ENCODE measurements at regions not wholly inside any gene's neighbourhood (a gene's known extent, or its start where the extent isn't known, plus 50 kb on each side); places are given as distances from the start of the nearest gene placed in this dataset.

DNA sequence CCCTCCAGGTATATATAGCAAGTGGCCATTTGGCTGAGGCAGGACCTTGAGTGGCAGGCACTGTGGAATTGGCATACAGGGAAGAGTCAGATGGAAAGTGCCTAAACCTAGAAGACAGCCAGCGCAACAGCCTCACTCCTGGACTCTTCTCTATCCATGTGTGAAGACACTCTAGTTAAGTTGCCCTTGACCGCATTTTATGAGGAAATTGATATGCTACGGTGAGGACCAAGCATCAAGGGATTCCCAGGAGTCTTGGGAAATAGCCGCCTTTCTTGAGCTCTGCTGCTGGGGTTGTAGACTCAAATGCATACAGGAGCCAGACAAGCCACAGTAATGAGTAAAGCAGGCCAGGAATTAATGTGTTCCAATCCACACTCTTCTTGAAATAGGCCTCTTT is 145.9 kb upstream of the KAZN start:
- Histone ChIP-seq H3K27ac (ENCODE audit: low read length) (no peak overlapping the region), H3K9me3 (no peaks in the 10 kb centered on the region), H3K4me3 (ENCODE audit: control insufficient read depth in 1 of 2, extremely low read depth in 1 of 2, low read length in 1 of 2) (no peak overlapping the region), H3K27me3 (replicated peaks in 1 of 2; ENCODE audit: control insufficient read depth in 2 of 2, extremely low read depth in 1 of 2, insufficient read depth in 2 of 2, low read length in 1 of 2) (peaks cover 0 to 2% of the 10 kb centered on the region in 2 experiments), H3K36me3 (ENCODE audit: control insufficient read depth in 2 of 2, extremely low read depth in 1 of 2, insufficient read depth in 1 of 2, low read length in 1 of 2) (no peaks in the 10 kb centered on the region), H3K4me1 (ENCODE audit: control insufficient read depth in 1 of 2, extremely low read depth in 1 of 2, insufficient read depth in 2 of 2, low read length in 2 of 2) (no peaks in the 10 kb centered on the region)
- 92% methylated on average over 4 of the region's 4 CpGs for WGBS (ENCODE audit: insufficient coverage)
- Mint-ChIP-seq H3K4me3 (no peak overlapping the region), H3K4me1 (no peaks in the 10 kb centered on the region), H3K9me3 (no peaks in the 10 kb centered on the region), H3K27ac (no peak overlapping the region), H3K36me3 (no peaks in the 10 kb centered on the region), H3K27me3 (peaks cover 4 to 9% of the 10 kb centered on the region in 2 donors)
- no peak for ATAC-seq (replicated peaks in 1 of 4)
- DNase-seq: no peak
- ChIA-PET CTCF (no interaction called here), POLR2A (no interaction called here)

DNA sequence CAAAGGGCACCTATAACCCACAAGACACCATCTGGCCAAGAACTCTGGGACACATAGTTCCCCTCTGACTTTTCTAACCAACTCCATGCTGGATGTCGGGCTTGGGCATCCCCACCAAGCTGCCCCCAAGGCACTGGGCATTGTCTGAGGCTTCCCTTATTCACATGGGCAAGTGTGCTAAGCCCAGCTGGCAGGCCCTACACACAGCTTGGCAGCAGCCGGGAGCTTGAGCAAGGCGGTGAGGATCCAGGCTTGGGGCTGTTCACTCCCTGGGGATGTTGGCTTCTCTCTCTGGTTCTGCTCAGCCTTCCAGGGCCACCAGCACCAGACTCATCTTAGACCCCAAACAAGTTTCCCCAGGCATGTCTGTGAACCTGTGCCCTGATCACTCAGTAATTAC is 138.3 kb upstream of the KAZN start:
- Mint-ChIP-seq H3K4me3 (no peak overlapping the region), H3K27me3 (peaks cover 4 to 9% of the 10 kb centered on the region in 2 donors), H3K9me3 (no peaks in the 10 kb centered on the region), H3K36me3 (no peaks in the 10 kb centered on the region), H3K27ac (no peak overlapping the region), H3K4me1 (no peaks in the 10 kb centered on the region)
- DNase-seq (no peak), ATAC-seq (replicated peaks in 1 of 4) (no peak)
- Histone ChIP-seq H3K9me3 (no peaks in the 10 kb centered on the region), H3K27ac (ENCODE audit: low read length) (no peak overlapping the region), H3K4me3 (ENCODE audit: control insufficient read depth in 1 of 2, extremely low read depth in 1 of 2, low read length in 1 of 2) (no peak overlapping the region), H3K27me3 (replicated peaks in 1 of 2; ENCODE audit: control insufficient read depth in 2 of 2, extremely low read depth in 1 of 2, insufficient read depth in 2 of 2, low read length in 1 of 2) (no peaks in the 10 kb centered on the region), H3K4me1 (ENCODE audit: control insufficient read depth in 1 of 2, extremely low read depth in 1 of 2, insufficient read depth in 2 of 2, low read length in 2 of 2) (no peaks in the 10 kb centered on the region), H3K36me3 (ENCODE audit: control insufficient read depth in 2 of 2, extremely low read depth in 1 of 2, insufficient read depth in 1 of 2, low read length in 1 of 2) (no peaks in the 10 kb centered on the region)
- ChIA-PET CTCF (no interaction called here), POLR2A (no interaction called here)
- 89% methylated on average over 3 of the region's 3 CpGs for WGBS (ENCODE audit: insufficient coverage)

DNA sequence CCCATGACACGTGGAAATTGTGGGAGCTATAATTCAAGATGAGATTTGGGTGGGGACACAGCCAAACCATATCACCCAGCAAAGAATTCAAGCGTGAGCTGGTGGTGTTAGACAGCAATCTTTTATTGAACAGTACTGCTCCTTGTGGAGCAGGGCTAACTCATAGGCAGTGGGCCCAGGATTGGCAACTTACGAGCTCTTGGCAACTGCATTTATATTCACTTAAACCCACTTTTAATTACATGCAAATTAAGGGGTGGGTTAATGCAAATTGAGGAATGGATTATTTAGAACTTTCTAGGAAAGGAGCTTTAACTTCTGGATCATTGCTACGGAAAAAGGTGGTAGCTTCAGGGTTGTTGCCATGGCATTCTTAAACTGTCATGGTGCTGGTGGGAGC is 135.6 kb upstream of the KAZN start:
- ChIA-PET CTCF (no interaction called here), POLR2A (no interaction called here)
- Mint-ChIP-seq H3K36me3 (no peaks in the 10 kb centered on the region), H3K27ac (no peak overlapping the region), H3K9me3 (no peaks in the 10 kb centered on the region), H3K4me3 (no peak overlapping the region), H3K4me1 (no peaks in the 10 kb centered on the region), H3K27me3 (peaks cover 4 to 9% of the 10 kb centered on the region in 2 donors)
- Histone ChIP-seq H3K4me3 (ENCODE audit: control insufficient read depth in 1 of 2, extremely low read depth in 1 of 2, low read length in 1 of 2) (no peak overlapping the region), H3K27ac (ENCODE audit: low read length) (no peak overlapping the region), H3K4me1 (ENCODE audit: control insufficient read depth in 1 of 2, extremely low read depth in 1 of 2, insufficient read depth in 2 of 2, low read length in 2 of 2) (no peaks in the 10 kb centered on the region), H3K36me3 (ENCODE audit: control insufficient read depth in 2 of 2, extremely low read depth in 1 of 2, insufficient read depth in 1 of 2, low read length in 1 of 2) (no peaks in the 10 kb centered on the region), H3K9me3 (no peaks in the 10 kb centered on the region), H3K27me3 (replicated peaks in 1 of 2; ENCODE audit: control insufficient read depth in 2 of 2, extremely low read depth in 1 of 2, insufficient read depth in 2 of 2, low read length in 1 of 2) (peaks cover 0 to 2% of the 10 kb centered on the region in 2 experiments)
- 86% methylated on average over 1 of the region's 4 CpGs for WGBS (ENCODE audit: insufficient coverage)
- DNase-seq: no peak
- ATAC-seq (replicated peaks in 1 of 4): no peak

DNA sequence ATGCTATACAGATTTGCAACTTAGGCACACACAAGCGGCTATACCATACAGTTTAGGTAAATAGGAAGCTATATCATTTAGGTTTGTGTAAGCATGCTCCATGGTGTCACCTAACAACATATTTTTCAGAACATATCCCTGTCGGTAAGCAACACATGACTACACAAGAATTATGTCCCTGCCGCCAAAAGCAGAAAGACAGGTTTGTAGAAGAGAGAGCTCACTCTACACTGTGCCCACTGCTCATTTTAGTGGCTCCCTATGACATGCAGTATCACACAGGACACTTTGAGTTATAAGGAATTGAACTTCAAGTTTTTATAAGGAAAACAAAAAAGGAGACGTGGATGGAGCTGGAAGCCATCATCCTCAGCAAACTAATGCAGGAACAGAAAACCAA is 132.5 kb upstream of the KAZN start:
- Histone ChIP-seq H3K9me3 (no peaks in the 10 kb centered on the region), H3K27me3 (replicated peaks in 1 of 2; ENCODE audit: control insufficient read depth in 2 of 2, extremely low read depth in 1 of 2, insufficient read depth in 2 of 2, low read length in 1 of 2) (peaks cover 0 to 2% of the 10 kb centered on the region in 2 experiments), H3K27ac (ENCODE audit: low read length) (no peak overlapping the region), H3K36me3 (ENCODE audit: control insufficient read depth in 2 of 2, extremely low read depth in 1 of 2, insufficient read depth in 1 of 2, low read length in 1 of 2) (no peaks in the 10 kb centered on the region), H3K4me1 (ENCODE audit: control insufficient read depth in 1 of 2, extremely low read depth in 1 of 2, insufficient read depth in 2 of 2, low read length in 2 of 2) (no peaks in the 10 kb centered on the region), H3K4me3 (ENCODE audit: control insufficient read depth in 1 of 2, extremely low read depth in 1 of 2, low read length in 1 of 2) (no peak overlapping the region)
- ChIA-PET POLR2A (no interaction called here), CTCF (no interaction called here)
- Mint-ChIP-seq H3K36me3 (no peaks in the 10 kb centered on the region), H3K27me3 (peaks cover 8 to 9% of the 10 kb centered on the region in 2 donors), H3K4me1 (no peaks in the 10 kb centered on the region), H3K27ac (no peak overlapping the region), H3K9me3 (no peaks in the 10 kb centered on the region), H3K4me3 (no peak overlapping the region)
- DNase-seq (no peak), ATAC-seq (replicated peaks in 1 of 4) (no peak)
- no CpG with 5 or more reads among the region's 4 CpGs for WGBS (ENCODE audit: insufficient coverage)

GRCh38 chr1:14467112-14467511 is 131.4 kb upstream of the KAZN start:
- Mint-ChIP-seq H3K4me1 (no peaks in the 10 kb centered on the region), H3K36me3 (no peaks in the 10 kb centered on the region), H3K9me3 (no peaks in the 10 kb centered on the region), H3K27me3 (peaks cover 8% of the 10 kb centered on the region in 2 donors), H3K27ac (no peak overlapping the region), H3K4me3 (no peak overlapping the region)
- DNase-seq: no peak
- Histone ChIP-seq H3K4me3 (ENCODE audit: control insufficient read depth in 1 of 2, extremely low read depth in 1 of 2, low read length in 1 of 2) (no peak overlapping the region), H3K27ac (ENCODE audit: low read length) (no peak overlapping the region), H3K36me3 (ENCODE audit: control insufficient read depth in 2 of 2, extremely low read depth in 1 of 2, insufficient read depth in 1 of 2, low read length in 1 of 2) (no peaks in the 10 kb centered on the region), H3K9me3 (no peaks in the 10 kb centered on the region), H3K27me3 (replicated peaks in 1 of 2; ENCODE audit: control insufficient read depth in 2 of 2, extremely low read depth in 1 of 2, insufficient read depth in 2 of 2, low read length in 1 of 2) (peaks cover 2% of the 10 kb centered on the region in 2 experiments), H3K4me1 (ENCODE audit: control insufficient read depth in 1 of 2, extremely low read depth in 1 of 2, insufficient read depth in 2 of 2, low read length in 2 of 2) (no peaks in the 10 kb centered on the region)
- POLR2A ChIA-PET: no interaction called here
- no peak for ATAC-seq (replicated peaks in 1 of 4)
- WGBS (ENCODE audit: insufficient coverage): no CpG with 5 or more reads among the region's 1 CpG
- CTCF ChIA-PET: no interaction called here

DNA sequence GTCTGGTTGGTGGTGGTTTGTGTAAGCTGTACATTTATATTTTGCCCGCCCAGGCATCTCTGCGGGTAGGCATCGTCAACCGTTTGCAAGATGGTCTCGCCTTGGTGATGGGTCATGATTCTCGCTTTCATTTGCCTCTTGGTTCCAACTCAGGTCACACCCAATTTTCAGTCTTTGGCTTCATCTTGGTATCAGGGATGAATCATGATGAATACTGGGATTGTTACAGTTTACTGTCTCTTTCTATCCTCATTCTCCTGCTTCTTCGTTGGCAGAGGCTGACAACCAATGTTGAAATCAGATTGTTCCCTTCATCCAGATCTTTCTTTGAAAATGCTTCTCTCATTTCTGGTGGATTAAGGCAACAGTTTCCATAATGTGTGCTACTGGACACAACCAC is 129.7 kb upstream of the KAZN start:
- Mint-ChIP-seq H3K27me3 (peaks cover 2 to 7% of the 10 kb centered on the region in 2 donors), H3K4me1 (no peaks in the 10 kb centered on the region), H3K4me3 (no peak overlapping the region), H3K27ac (no peak overlapping the region), H3K36me3 (no peaks in the 10 kb centered on the region), H3K9me3 (no peaks in the 10 kb centered on the region)
- DNase-seq: no peak
- no peak overlapping the region for H3K4me3 ChIP-seq (ENCODE audit: control insufficient read depth in 1 of 2, extremely low read depth in 1 of 2, low read length in 1 of 2)
- H3K4me1 ChIP-seq (ENCODE audit: control insufficient read depth in 1 of 2, extremely low read depth in 1 of 2, insufficient read depth in 2 of 2, low read length in 2 of 2): no peaks in the 10 kb centered on the region
- 93% methylated on average over 6 of the region's 7 CpGs for WGBS (ENCODE audit: insufficient coverage)
- no peaks in the 10 kb centered on the region for H3K9me3 ChIP-seq
- ChIA-PET CTCF (no interaction called here), POLR2A (no interaction called here)
- no peaks in the 10 kb centered on the region for H3K36me3 ChIP-seq (ENCODE audit: control insufficient read depth in 2 of 2, extremely low read depth in 1 of 2, insufficient read depth in 1 of 2, low read length in 1 of 2)
- no peak overlapping the region for H3K27ac ChIP-seq (ENCODE audit: low read length)
- peaks cover 2% of the 10 kb centered on the region in 2 experiments for H3K27me3 ChIP-seq (replicated peaks in 1 of 2; ENCODE audit: control insufficient read depth in 2 of 2, extremely low read depth in 1 of 2, insufficient read depth in 2 of 2, low read length in 1 of 2)
- ATAC-seq (replicated peaks in 1 of 4): no peak

GRCh38 chr1:14470802-14471201 is 127.7 kb upstream of the KAZN start:
- no peaks in the 10 kb centered on the region for H3K4me1 ChIP-seq (ENCODE audit: control insufficient read depth in 1 of 2, extremely low read depth in 1 of 2, insufficient read depth in 2 of 2, low read length in 2 of 2)
- no peak overlapping the region for H3K27ac Mint-ChIP-seq
- ATAC-seq (replicated peaks in 1 of 4) (no peak), DNase-seq (no peak)
- ChIA-PET POLR2A (no interaction called here), CTCF (no interaction called here)
- no peaks in the 10 kb centered on the region for H3K9me3 ChIP-seq
- H3K27me3 ChIP-seq (replicated peaks in 1 of 2; ENCODE audit: control insufficient read depth in 2 of 2, extremely low read depth in 1 of 2, insufficient read depth in 2 of 2, low read length in 1 of 2): peaks cover 0 to 2% of the 10 kb centered on the region in 2 experiments
- no peak overlapping the region for H3K4me3 Mint-ChIP-seq
- H3K4me1 Mint-ChIP-seq: no peaks in the 10 kb centered on the region
- H3K36me3 Mint-ChIP-seq: no peaks in the 10 kb centered on the region
- no peaks in the 10 kb centered on the region for H3K9me3 Mint-ChIP-seq
- 83% methylated on average over 1 of the region's 4 CpGs for WGBS (ENCODE audit: insufficient coverage)
- H3K27ac ChIP-seq (ENCODE audit: low read length): no peak overlapping the region
- peaks cover 3 to 8% of the 10 kb centered on the region in 2 donors for H3K27me3 Mint-ChIP-seq
- no peak overlapping the region for H3K4me3 ChIP-seq (ENCODE audit: control insufficient read depth in 1 of 2, extremely low read depth in 1 of 2, low read length in 1 of 2)
- no peaks in the 10 kb centered on the region for H3K36me3 ChIP-seq (ENCODE audit: control insufficient read depth in 2 of 2, extremely low read depth in 1 of 2, insufficient read depth in 1 of 2, low read length in 1 of 2)

Measured in T-cell (primary cell).